ENCODE measurements at regions not wholly inside any gene's neighbourhood (a gene's known extent, or its start where the extent isn't known, plus 50 kb on each side); places are given as distances from the start of the nearest gene placed in this dataset.
"Not testable (repeated sequence)": the region's sequence is repeated elsewhere in the genome, so short reads cannot be mapped to it uniquely, and the experiment has no call there.

- 61% methylated on average over 3 of the region's 3 CpGs for WGBS, 2 donors
- Histone ChIP-seq H3K4me1 (ENCODE audit: control insufficient read depth in 2 of 2, insufficient read depth in 2 of 2, low read length in 1 of 2) (no peaks in the 10 kb centered on the region), H3K27ac (ENCODE audit: low read depth in 2 of 2, low read length in 1 of 2) (no peak overlapping the region), H3K27me3 (ENCODE audit: control insufficient read depth in 1 of 2, insufficient read depth in 2 of 2, low read length in 2 of 2) (no peaks in the 10 kb centered on the region), H3K4me3 (ENCODE audit: low read depth in 1 of 2, low read length in 2 of 2) (no peak overlapping the region), H3K36me3 (ENCODE audit: control insufficient read depth in 2 of 2, insufficient read depth in 2 of 2, low read length in 1 of 2) (no peaks in the 10 kb centered on the region), H3K9me3 (ENCODE audit: control insufficient read depth in 2 of 2, insufficient read depth in 1 of 2, low read depth in 1 of 2, low read length in 1 of 2) (no peaks in the 10 kb centered on the region)
Observed at GRCh38 chr5:117336208-117336607, 761.6 kb upstream of the SEMA6A start.

DNA sequence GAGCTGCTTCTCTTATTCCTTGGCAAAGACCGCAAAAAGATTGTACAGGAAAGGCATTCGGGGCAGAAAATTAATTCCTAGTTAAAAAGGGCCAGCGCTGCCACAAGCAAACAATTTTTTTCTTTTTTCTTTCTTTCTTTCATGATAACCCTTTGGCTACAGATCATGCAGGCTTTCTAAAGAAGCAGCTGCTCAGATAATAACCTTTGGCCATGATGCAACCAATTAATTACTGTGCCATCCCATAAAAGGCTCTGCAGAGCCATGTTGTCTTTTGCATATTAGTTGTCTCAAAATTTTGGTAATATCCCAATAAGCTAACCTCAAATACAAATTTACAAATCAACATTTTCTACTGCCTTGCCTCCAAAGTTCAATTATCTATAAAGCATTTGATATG, 758.4 kb upstream of the SEMA6A start:
- Histone ChIP-seq H3K27ac (ENCODE audit: low read depth in 2 of 2, low read length in 1 of 2) (no peak overlapping the region), H3K36me3 (ENCODE audit: control insufficient read depth in 2 of 2, insufficient read depth in 2 of 2, low read length in 1 of 2) (no peaks in the 10 kb centered on the region), H3K27me3 (ENCODE audit: control insufficient read depth in 1 of 2, insufficient read depth in 2 of 2, low read length in 2 of 2) (no peaks in the 10 kb centered on the region), H3K9me3 (ENCODE audit: control insufficient read depth in 2 of 2, insufficient read depth in 1 of 2, low read depth in 1 of 2, low read length in 1 of 2) (no peaks in the 10 kb centered on the region), H3K4me3 (ENCODE audit: low read depth in 1 of 2, low read length in 2 of 2) (no peak overlapping the region), H3K4me1 (ENCODE audit: control insufficient read depth in 2 of 2, insufficient read depth in 2 of 2, low read length in 1 of 2) (no peaks in the 10 kb centered on the region)
- WGBS, 2 donors, result 76 to 87% methylated on average over 3 of the region's 3 CpGs

- H3K4me3 ChIP-seq (ENCODE audit: low read depth in 1 of 2, low read length in 2 of 2), result no peak overlapping the region
- WGBS, 2 donors, result 92% methylated on average over 1 of the region's 1 CpG
- no peaks in the 10 kb centered on the region for H3K4me1 ChIP-seq (ENCODE audit: control insufficient read depth in 2 of 2, insufficient read depth in 2 of 2, low read length in 1 of 2)
- no peak overlapping the region for H3K27ac ChIP-seq (ENCODE audit: low read depth in 2 of 2, low read length in 1 of 2)
- no peaks in the 10 kb centered on the region for H3K27me3 ChIP-seq (ENCODE audit: control insufficient read depth in 1 of 2, insufficient read depth in 2 of 2, low read length in 2 of 2)
- no peaks in the 10 kb centered on the region for H3K36me3 ChIP-seq (ENCODE audit: control insufficient read depth in 2 of 2, insufficient read depth in 2 of 2, low read length in 1 of 2)
- no peaks in the 10 kb centered on the region for H3K9me3 ChIP-seq (ENCODE audit: control insufficient read depth in 2 of 2, insufficient read depth in 1 of 2, low read depth in 1 of 2, low read length in 1 of 2)
Observed at GRCh38 chr5:117332341-117332740, 757.7 kb upstream of the SEMA6A start.

GRCh38 chr5:117327511-117327910, 752.9 kb upstream of the SEMA6A start:
- no peaks in the 10 kb centered on the region for H3K9me3 ChIP-seq (ENCODE audit: control insufficient read depth in 2 of 2, insufficient read depth in 1 of 2, low read depth in 1 of 2, low read length in 1 of 2)
- no peaks in the 10 kb centered on the region for H3K36me3 ChIP-seq (ENCODE audit: control insufficient read depth in 2 of 2, insufficient read depth in 2 of 2, low read length in 1 of 2)
- 61 to 79% methylated on average over 1 of the region's 1 CpG for WGBS, 2 donors
- no peak overlapping the region for H3K4me3 ChIP-seq (ENCODE audit: low read depth in 1 of 2, low read length in 2 of 2)
- no peaks in the 10 kb centered on the region for H3K4me1 ChIP-seq (ENCODE audit: control insufficient read depth in 2 of 2, insufficient read depth in 2 of 2, low read length in 1 of 2)
- H3K27me3 ChIP-seq (ENCODE audit: control insufficient read depth in 1 of 2, insufficient read depth in 2 of 2, low read length in 2 of 2), result no peaks in the 10 kb centered on the region
- no peak overlapping the region for H3K27ac ChIP-seq (ENCODE audit: low read depth in 2 of 2, low read length in 1 of 2)

GRCh38 chr5:117326997-117327396, 752.4 kb upstream of the SEMA6A start:
- no peak overlapping the region for H3K27ac ChIP-seq (ENCODE audit: low read depth in 2 of 2, low read length in 1 of 2)
- no peaks in the 10 kb centered on the region for H3K27me3 ChIP-seq (ENCODE audit: control insufficient read depth in 1 of 2, insufficient read depth in 2 of 2, low read length in 2 of 2)
- no peaks in the 10 kb centered on the region for H3K36me3 ChIP-seq (ENCODE audit: control insufficient read depth in 2 of 2, insufficient read depth in 2 of 2, low read length in 1 of 2)
- H3K9me3 ChIP-seq (ENCODE audit: control insufficient read depth in 2 of 2, insufficient read depth in 1 of 2, low read depth in 1 of 2, low read length in 1 of 2), result no peaks in the 10 kb centered on the region
- H3K4me3 ChIP-seq (ENCODE audit: low read depth in 1 of 2, low read length in 2 of 2), result no peak overlapping the region
- H3K4me1 ChIP-seq (ENCODE audit: control insufficient read depth in 2 of 2, insufficient read depth in 2 of 2, low read length in 1 of 2), result no peaks in the 10 kb centered on the region
- WGBS, 2 donors, result 75 to 97% methylated on average over 2 of the region's 2 CpGs

GRCh38 chr5:117318528-117318927, 743.9 kb upstream of the SEMA6A start:
- Histone ChIP-seq H3K4me1 (ENCODE audit: control insufficient read depth in 2 of 2, insufficient read depth in 2 of 2, low read length in 1 of 2) (no peaks in the 10 kb centered on the region), H3K4me3 (ENCODE audit: low read depth in 1 of 2, low read length in 2 of 2) (no peak overlapping the region), H3K27me3 (ENCODE audit: control insufficient read depth in 1 of 2, insufficient read depth in 2 of 2, low read length in 2 of 2) (no peaks in the 10 kb centered on the region), H3K27ac (ENCODE audit: low read depth in 2 of 2, low read length in 1 of 2) (no peak overlapping the region), H3K9me3 (ENCODE audit: control insufficient read depth in 2 of 2, insufficient read depth in 1 of 2, low read depth in 1 of 2, low read length in 1 of 2) (no peaks in the 10 kb centered on the region), H3K36me3 (ENCODE audit: control insufficient read depth in 2 of 2, insufficient read depth in 2 of 2, low read length in 1 of 2) (no peaks in the 10 kb centered on the region)
- WGBS, 2 donors, result 76 to 81% methylated on average over 2 of the region's 2 CpGs

DNA sequence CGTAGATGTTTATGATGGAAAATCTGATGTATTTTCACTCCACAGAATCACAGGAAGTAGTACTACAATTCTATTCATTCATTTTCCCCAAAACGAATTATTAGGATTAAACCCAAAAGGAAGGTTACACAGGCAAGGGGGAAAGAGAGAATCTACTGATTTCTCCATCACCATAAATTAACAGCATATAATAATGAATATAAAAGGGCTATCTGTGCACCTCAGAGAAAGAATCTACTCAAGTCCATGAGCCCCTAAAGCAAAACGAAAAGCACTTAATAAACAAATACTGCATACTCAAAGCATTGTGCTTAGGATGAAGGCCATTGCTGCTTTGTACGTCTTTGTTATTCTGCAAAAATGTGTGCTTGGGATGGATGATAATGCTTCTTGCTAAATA, 740.5 kb upstream of the SEMA6A start:
- 74 to 78% methylated on average over 4 of the region's 4 CpGs for WGBS, 2 donors
- no peaks in the 10 kb centered on the region for H3K4me1 ChIP-seq (ENCODE audit: control insufficient read depth in 2 of 2, insufficient read depth in 2 of 2, low read length in 1 of 2)

GRCh38 chr5:117304512-117305107, 730.0 kb upstream of the SEMA6A start:
- H3K27ac ChIP-seq (ENCODE audit: low read depth in 2 of 2, low read length in 1 of 2); H3K36me3 ChIP-seq (ENCODE audit: control insufficient read depth in 2 of 2, insufficient read depth in 2 of 2, low read length in 1 of 2); H3K27me3 ChIP-seq (ENCODE audit: control insufficient read depth in 1 of 2, insufficient read depth in 2 of 2, low read length in 2 of 2); H3K4me3 ChIP-seq (ENCODE audit: low read depth in 1 of 2, low read length in 2 of 2); H3K9me3 ChIP-seq (ENCODE audit: control insufficient read depth in 2 of 2, insufficient read depth in 1 of 2, low read depth in 1 of 2, low read length in 1 of 2); H3K4me1 ChIP-seq (ENCODE audit: control insufficient read depth in 2 of 2, insufficient read depth in 2 of 2, low read length in 1 of 2): not testable (repeated sequence)
- 95% methylated on average over 31 to 34 of the region's 34 CpGs for WGBS, 2 donors

More for the DNA sequence above, 740.5 kb upstream of the SEMA6A start:
- Histone ChIP-seq H3K27me3 (ENCODE audit: control insufficient read depth in 1 of 2, insufficient read depth in 2 of 2, low read length in 2 of 2) (no peaks in the 10 kb centered on the region), H3K27ac (ENCODE audit: low read depth in 2 of 2, low read length in 1 of 2) (no peak overlapping the region), H3K9me3 (ENCODE audit: control insufficient read depth in 2 of 2, insufficient read depth in 1 of 2, low read depth in 1 of 2, low read length in 1 of 2) (no peaks in the 10 kb centered on the region), H3K36me3 (ENCODE audit: control insufficient read depth in 2 of 2, insufficient read depth in 2 of 2, low read length in 1 of 2) (no peaks in the 10 kb centered on the region), H3K4me3 (ENCODE audit: low read depth in 1 of 2, low read length in 2 of 2) (no peak overlapping the region)

DNA sequence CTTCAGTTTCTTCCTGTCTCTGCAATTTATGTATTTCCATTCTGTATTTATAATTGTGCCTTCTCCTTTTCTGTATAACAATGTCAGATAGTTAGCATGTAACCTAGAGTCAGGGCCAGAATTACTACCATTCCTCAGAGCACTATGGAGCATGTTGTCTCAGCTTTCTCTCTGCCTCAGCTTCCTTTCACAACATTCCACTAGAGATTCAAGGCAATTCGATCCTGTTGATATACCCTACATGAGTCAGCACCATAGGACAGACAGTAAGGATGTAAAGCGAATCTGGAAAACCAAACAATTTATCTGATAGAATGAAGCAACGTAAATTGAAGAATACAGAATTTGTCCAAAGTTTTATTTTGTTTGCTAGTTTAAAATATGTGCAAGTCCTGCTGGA, 728.3 kb upstream of the SEMA6A start:
- Histone ChIP-seq H3K27ac (ENCODE audit: low read depth in 2 of 2, low read length in 1 of 2) (no peak overlapping the region), H3K4me1 (ENCODE audit: control insufficient read depth in 2 of 2, insufficient read depth in 2 of 2, low read length in 1 of 2) (no peaks in the 10 kb centered on the region), H3K36me3 (ENCODE audit: control insufficient read depth in 2 of 2, insufficient read depth in 2 of 2, low read length in 1 of 2) (no peaks in the 10 kb centered on the region), H3K27me3 (ENCODE audit: control insufficient read depth in 1 of 2, insufficient read depth in 2 of 2, low read length in 2 of 2) (no peaks in the 10 kb centered on the region), H3K9me3 (ENCODE audit: control insufficient read depth in 2 of 2, insufficient read depth in 1 of 2, low read depth in 1 of 2, low read length in 1 of 2) (no peaks in the 10 kb centered on the region), H3K4me3 (ENCODE audit: low read depth in 1 of 2, low read length in 2 of 2) (no peak overlapping the region)
- WGBS, 2 donors, result 67 to 79% methylated on average over 3 of the region's 3 CpGs

GRCh38 chr5:117302473-117302872, 727.9 kb upstream of the SEMA6A start:
- H3K27me3 ChIP-seq (ENCODE audit: control insufficient read depth in 1 of 2, insufficient read depth in 2 of 2, low read length in 2 of 2), result no peaks in the 10 kb centered on the region
- no peak overlapping the region for H3K27ac ChIP-seq (ENCODE audit: low read depth in 2 of 2, low read length in 1 of 2)
- no peaks in the 10 kb centered on the region for H3K9me3 ChIP-seq (ENCODE audit: control insufficient read depth in 2 of 2, insufficient read depth in 1 of 2, low read depth in 1 of 2, low read length in 1 of 2)
- WGBS, 2 donors, result 42 to 58% methylated on average over 1 of the region's 1 CpG
- H3K4me3 ChIP-seq (ENCODE audit: low read depth in 1 of 2, low read length in 2 of 2), result no peak overlapping the region
- H3K36me3 ChIP-seq (ENCODE audit: control insufficient read depth in 2 of 2, insufficient read depth in 2 of 2, low read length in 1 of 2), result no peaks in the 10 kb centered on the region
- H3K4me1 ChIP-seq (ENCODE audit: control insufficient read depth in 2 of 2, insufficient read depth in 2 of 2, low read length in 1 of 2), result no peaks in the 10 kb centered on the region
